H1 (cell line): ENCODE measurements at regions not wholly inside any gene's neighbourhood (a gene's known extent, or its start where the extent isn't known, plus 50 kb on each side); places are given as distances from the start of the nearest gene placed in this dataset.

ENCODE experiments used
- CTCF ChIA-PET: fragments of 300-600 bp; sonication (Branson Sonifier 250); formaldehyde crosslinking; loops from one replicate; lab custom pipeline; 2021; ENCODE audit not compliant: partially characterized antibody; lab: Charles Lee
- POLR2A ChIA-PET: fragments of 300-600 bp; sonication (Branson Sonifier 250); formaldehyde crosslinking; loops from one replicate; lab custom pipeline; 2021; ENCODE audit warnings: inconsistent platforms; ENCODE audit not compliant: partially characterized antibody; lab: Charles Lee
- DNase-seq, 2 experiments: peaks; one replicate each; pipeline versions ENCODE4 v3.0.0 to v3.0.0-alpha.2; 2010 to 2022; ENCODE audit warnings: low spot score in 2 of 2, low read depth in 1 of 2, mixed read lengths in 1 of 2
- FAIRE-seq: peaks from 2 replicates; lab custom pipeline; 2011; peaks lifted over from hg19 to GRCh38; lab: Jason Lieb, UNC
- H2AFZ ChIP-seq: 2 replicates; pipeline ENCODE4 v1.8.1; 2012; ENCODE audit warnings: low read length, inconsistent platforms
- H2AK5ac ChIP-seq: 2 replicates; pipeline ENCODE4 v1.6.1; 2013; ENCODE audit warnings: low read depth, low read length
- H2BK120ac ChIP-seq: replicated peaks from 2 replicates; pipeline ENCODE3; 2013; ENCODE audit warnings: low read depth, low read length, inconsistent platforms
- H2BK12ac ChIP-seq: 2 replicates; pipeline ENCODE4 v1.6.1; 2013; ENCODE audit warnings: low read depth, low read length
- H2BK15ac ChIP-seq: 2 replicates; pipeline ENCODE4 v1.6.1; 2013; ENCODE audit warnings: low read length
- H2BK20ac ChIP-seq: 2 replicates; pipeline ENCODE4 v1.6.1; 2013; ENCODE audit warnings: low read length
- H2BK5ac ChIP-seq: 2 replicates; pipeline ENCODE4 v1.6.1; 2013; ENCODE audit warnings: low read depth, low read length
- H3K14ac ChIP-seq: 2 replicates; pipeline ENCODE4 v1.6.1; 2013; ENCODE audit warnings: inconsistent platforms; ENCODE audit not compliant: insufficient read length
- H3K18ac ChIP-seq: 2 replicates; pipeline ENCODE4 v1.6.1; 2013; ENCODE audit warnings: low read length; ENCODE audit errors: extremely low read depth
- H3K23ac ChIP-seq: 2 replicates; pipeline ENCODE4 v1.6.1; 2013; ENCODE audit warnings: inconsistent platforms; ENCODE audit not compliant: insufficient read length
- H3K23me2 ChIP-seq: 2 replicates; pipeline ENCODE4 v1.6.1; 2013; ENCODE audit warnings: low read depth, low read length
- H3K27ac ChIP-seq: 2 replicates; pipeline ENCODE4 v1.6.1; 2011; ENCODE audit warnings: low read depth, low read length, inconsistent platforms
- H3K27me3 ChIP-seq, 4 experiments: replicated peaks in 1 of 4; 1 replicate in 1 of 4; 2 replicates in 3 of 4; pipeline versions ENCODE4 v1.6.1 to v1.8.1; 2011 to 2013; ENCODE audit warnings: low read length in 3 of 4, mild to moderate bottlenecking in 3 of 4, inconsistent platforms in 2 of 4, mixed read lengths in 2 of 4, moderate library complexity in 1 of 4; ENCODE audit not compliant: control insufficient read depth in 3 of 4, insufficient read depth in 3 of 4; ENCODE audit errors: extremely low read depth in 1 of 4
- H3K36me3 ChIP-seq, 4 experiments: 2 replicates each; pipeline versions ENCODE4 v1.6.1 to v1.8.1; 2011 to 2013; ENCODE audit warnings: mild to moderate bottlenecking in 4 of 4, low read length in 3 of 4, moderate library complexity in 2 of 4, control low read depth in 1 of 4, inconsistent platforms in 1 of 4; ENCODE audit not compliant: insufficient read depth in 4 of 4, control insufficient read depth in 2 of 4
- H3K4ac ChIP-seq: replicated peaks from 2 replicates; pipeline ENCODE3; 2013; ENCODE audit warnings: low read length, low read depth, mixed read lengths, inconsistent platforms; ENCODE audit not compliant: insufficient read length
- H3K4me1 ChIP-seq, 4 experiments: replicated peaks in 1 of 4; 1 replicate in 1 of 4; 2 replicates in 3 of 4; pipeline versions ENCODE4 v1.6.1 to v1.8.1; 2011 to 2013; ENCODE audit warnings: low read length in 3 of 4, inconsistent platforms in 2 of 4, mixed read lengths in 1 of 4; ENCODE audit not compliant: insufficient read depth in 4 of 4, control insufficient read depth in 3 of 4
- H3K4me2 ChIP-seq, 2 experiments: 2 replicates each; pipeline versions ENCODE4 v1.6.1 to v1.8.1; 2011 to 2013; ENCODE audit warnings: low read depth in 2 of 2, low read length in 2 of 2, control low read depth in 1 of 2, inconsistent platforms in 1 of 2, mild to moderate bottlenecking in 1 of 2; ENCODE audit not compliant: insufficient read depth in 1 of 2
- H3K4me3 ChIP-seq, 4 experiments: fragments of 200-600, 300-600 bp in 1 of 4; sonication (generic), shearing (Covaris generic), sonication (Bioruptor Twin) in 1 of 4; 2 replicates each; pipeline versions ENCODE4 v1.5.1 to v1.8.1; 2011 to 2016; ENCODE audit warnings: low read length in 4 of 4, low read depth in 3 of 4, control low read depth in 2 of 4, inconsistent platforms in 2 of 4, mild to moderate bottlenecking in 2 of 4, mixed read lengths in 1 of 4, moderate library complexity in 1 of 4; ENCODE audit not compliant: insufficient read depth in 2 of 4; ENCODE audit errors: extremely low read depth in 1 of 4
- H3K56ac ChIP-seq: replicated peaks from 2 replicates; pipeline ENCODE3; 2013; ENCODE audit warnings: low read depth, mild to moderate bottlenecking, mixed read lengths, low read length, inconsistent platforms; ENCODE audit not compliant: insufficient read length
- H3K79me1 ChIP-seq: 2 replicates; pipeline ENCODE4 v1.6.1; 2013; ENCODE audit warnings: low read depth, low read length, control low read depth
- H3K79me2 ChIP-seq, 2 experiments: 2 replicates each; pipeline versions ENCODE4 v1.6.1 to v1.8.1; 2012 to 2013; ENCODE audit warnings: low read length in 2 of 2, mild to moderate bottlenecking in 2 of 2, inconsistent platforms in 1 of 2; ENCODE audit not compliant: insufficient read depth in 2 of 2, control insufficient read depth in 1 of 2
- H3K9ac ChIP-seq, 4 experiments: replicated peaks in 1 of 4; 1 replicate in 1 of 4; 2 replicates in 3 of 4; pipeline versions ENCODE4 v1.6.1 to v1.8.1; 2011 to 2013; ENCODE audit warnings: low read depth in 3 of 4, low read length in 3 of 4, control low read depth in 2 of 4, mild to moderate bottlenecking in 2 of 4, moderate library complexity in 2 of 4, inconsistent platforms in 1 of 4; ENCODE audit errors: extremely low read depth in 1 of 4
- H3K9me3 ChIP-seq, 2 experiments: 2 replicates each; pipeline versions ENCODE4 v1.6.1 to v1.8.1; 2012 to 2013; ENCODE audit warnings: mild to moderate bottlenecking in 2 of 2, moderate library complexity in 2 of 2, control low read depth in 1 of 2, inconsistent platforms in 1 of 2, low read depth in 1 of 2, low read length in 1 of 2, mixed read lengths in 1 of 2; ENCODE audit not compliant: insufficient read depth in 2 of 2
- H4K20me1 ChIP-seq, 2 experiments: replicated peaks in 1 of 2; 2 replicates each; pipeline versions ENCODE3 to v1.8.1; 2011 to 2013; ENCODE audit warnings: inconsistent platforms in 2 of 2, low read length in 2 of 2, mild to moderate bottlenecking in 1 of 2; ENCODE audit not compliant: insufficient read depth in 2 of 2, control insufficient read depth in 1 of 2
- H4K5ac ChIP-seq: 2 replicates; pipeline ENCODE4 v1.6.1; 2013; ENCODE audit warnings: low read length, low read depth, mixed read lengths, inconsistent platforms; ENCODE audit not compliant: insufficient read length
- H4K8ac ChIP-seq: 2 replicates; pipeline ENCODE4 v1.8.0; 2013; ENCODE audit warnings: mild to moderate bottlenecking, moderate library complexity, low read length, inconsistent platforms; ENCODE audit not compliant: insufficient read depth; ENCODE audit errors: extremely low read depth
- H4K91ac ChIP-seq: replicated peaks from 2 replicates; pipeline ENCODE3; 2013; ENCODE audit warnings: low read length, mixed read lengths, inconsistent platforms; ENCODE audit not compliant: insufficient read length
- ASH2L ChIP-seq: fragments of 200-600, 300-600 bp; sonication (generic); IDR thresholded peaks from one replicate; pipeline ENCODE4 v1.7.1; 2017; ENCODE audit warnings: low read length
- BRCA1 ChIP-seq: IDR thresholded peaks from 2 replicates; pipeline ENCODE4 v1.6.1; 2012; ENCODE audit warnings: low read depth, low read length, improper control_type of control experiment
- CBX5 ChIP-seq: fragments of 300-800, 300-1000 bp; sonication (generic); IDR thresholded peaks from 2 replicates; pipeline ENCODE4 v1.7.1; 2016; ENCODE audit warnings: antibody characterized with exemption, low read length, low read depth
- CBX8 ChIP-seq: fragments of 300-800, 300-1000 bp; sonication (generic); IDR thresholded peaks from 2 replicates; pipeline ENCODE4 v1.7.1; 2016; ENCODE audit warnings: low read depth, low read length, borderline replicate concordance
- CHD1 ChIP-seq: IDR thresholded peaks from 2 replicates; pipeline ENCODE4 v1.6.1; 2012; ENCODE audit warnings: low read depth, low read length, improper control_type of control experiment
- GTF2F1 ChIP-seq: IDR thresholded peaks from 2 replicates; pipeline ENCODE4 v1.6.1; 2012; ENCODE audit warnings: low read depth, low read length, improper control_type of control experiment, borderline replicate concordance
- KDM1A ChIP-seq: fragments of 200-600, 300-600 bp; sonication (generic); IDR thresholded peaks from 2 replicates; pipeline ENCODE4 v1.7.1; 2016; ENCODE audit warnings: mild to moderate bottlenecking, low read length, borderline replicate concordance
- KDM5A ChIP-seq: fragments of 200-600 bp; IDR thresholded peaks from 2 replicates; pipeline ENCODE4 v1.7.1; 2012; ENCODE audit warnings: mild to moderate bottlenecking, low read length, inconsistent platforms, mixed read lengths
- NRF1 ChIP-seq: IDR thresholded peaks from 2 replicates; pipeline ENCODE4 v1.6.1; 2011; ENCODE audit warnings: mild to moderate bottlenecking, low read depth, low read length, improper control_type of control experiment
- POLR2A ChIP-seq, 2 experiments: IDR thresholded peaks; 1 replicate in 1 of 2; 2 replicates in 1 of 2; pipeline ENCODE4 v1.6.1; 2011; ENCODE audit warnings: low read depth in 2 of 2, low read length in 2 of 2, mild to moderate bottlenecking in 2 of 2; ENCODE audit errors: control extremely low read depth in 1 of 2
- RNF2 ChIP-seq: fragments of 200-900, 300-1000 bp; sonication (generic); IDR thresholded peaks from 2 replicates; pipeline ENCODE4 v1.7.1; 2016; ENCODE audit warnings: borderline replicate concordance, low read depth, mild to moderate bottlenecking, antibody characterized with exemption, low read length; ENCODE audit not compliant: poor library complexity, severe bottlenecking; ENCODE audit errors: missing control alignments
- RXRA ChIP-seq: IDR thresholded peaks from 2 replicates; pipeline ENCODE4 v1.6.1; 2011; ENCODE audit warnings: low read depth, mild to moderate bottlenecking, low read length, moderate library complexity; ENCODE audit not compliant: insufficient read depth
- SIN3A ChIP-seq, 2 experiments: IDR thresholded peaks in 1 of 2; conservative IDR thresholded peaks in 1 of 2; 2 replicates each; pipeline ENCODE4 v1.6.1; 2011 to 2012; ENCODE audit warnings: low read length in 2 of 2, improper control_type of control experiment in 1 of 2, low read depth in 1 of 2, mild to moderate bottlenecking in 1 of 2
- SP4 ChIP-seq: IDR thresholded peaks from 2 replicates; pipeline ENCODE4 v1.6.1; 2012; ENCODE audit warnings: low read length, inconsistent platforms
- SRF ChIP-seq: IDR thresholded peaks from 2 replicates; pipeline ENCODE4 v1.6.1; 2011; ENCODE audit warnings: mild to moderate bottlenecking, low read depth, low read length, moderate library complexity
- TAF1 ChIP-seq: IDR thresholded peaks from 2 replicates; pipeline ENCODE4 v1.6.1; 2011; ENCODE audit warnings: mild to moderate bottlenecking, low read depth, low read length
- YY1 ChIP-seq: IDR thresholded peaks from 2 replicates; pipeline ENCODE4 v1.6.1; 2011; ENCODE audit warnings: low read depth, mild to moderate bottlenecking, low read length
- WGBS, 2 experiments: shearing (Covaris generic) in 1 of 2; methylation state at CpG; one replicate each; pipeline versions ENCODE4 v1.1.6 to v1.1.7; 2013 to 2015; ENCODE audit warnings: low lambda C conversion rate in 2 of 2, mixed read lengths in 2 of 2, inconsistent platforms in 1 of 2, low coverage in 1 of 2, missing lambda C conversion rate in 1 of 2; ENCODE audit not compliant: insufficient replicate concordance in 2 of 2, insufficient coverage in 1 of 2, insufficient read length in 1 of 2; ENCODE audit errors: extremely low coverage in 1 of 2, missing lambda C conversion rate in 1 of 2; 5-methylcytosine and 5-hydroxymethylcytosine counted together

GRCh38 chr12:19938491-19938890 lies 429.8 kb upstream of the PDE3A start:
- Histone ChIP-seq H3K4me2 (no peak overlapping the region), H4K91ac (no peak overlapping the region), H3K9me3 (no peaks in the 10 kb centered on the region; a peak in 1 of 4 replicates), H3K27me3 (no peaks in the 10 kb centered on the region), H3K79me1 (no peaks in the 10 kb centered on the region), H3K27ac (no peak overlapping the region), H4K5ac (no peak overlapping the region), H2BK20ac (no peak overlapping the region), H3K14ac (no peak overlapping the region), H3K23me2 (no peaks in the 10 kb centered on the region; the same call in 1 of the 2 replicates), H2BK5ac (no peak overlapping the region), H2BK15ac (no peak overlapping the region), H2BK12ac (no peak overlapping the region), H3K36me3 (no peaks in the 10 kb centered on the region), H3K4me1 (no peaks in the 10 kb centered on the region), H3K56ac (no peak overlapping the region), H4K20me1 (no peaks in the 10 kb centered on the region), H2AFZ (no peak overlapping the region), H3K23ac (no peak overlapping the region), H2BK120ac (no peak overlapping the region), H3K18ac (no peak overlapping the region), H2AK5ac (no peak overlapping the region), H3K79me2 (no peaks in the 10 kb centered on the region), H3K9ac (no peak overlapping the region), H3K4ac (no peak overlapping the region), H4K8ac (no peak overlapping the region), H3K4me3 (no peak overlapping the region)
- FAIRE-seq (no peak), DNase-seq (no peak)
- 83% methylated on average over 1 of the region's 1 CpG; no CpG with 5 or more reads in 1 of the 2 experiments for WGBS, 2 experiments
- CTCF ChIA-PET, result no interaction called here
- POLR2A ChIA-PET, result no interaction called here
- TF ChIP-seq GTF2F1 (no peak), KDM1A (no peak), ASH2L (no peak), RXRA (no peak), YY1 (no peak), TAF1 (no peak), CBX8 (no peak), CBX5 (no peak), NRF1 (no peak), SIN3A (conservative IDR thresholded peaks at IDR 0.05 in 1 of 2, IDR thresholded peaks at IDR 0.05 in 1 of 2; ENCODE audit: low read depth in 1 of 2, low read length in 2 of 2) (no peak), SP4 (no peak), POLR2A (IDR thresholded peaks at IDR 0.05; ENCODE audit: control extremely low read depth in 1 of 2, low read depth in 2 of 2, low read length in 2 of 2) (no peak), SRF (no peak), RNF2 (no peak), KDM5A (no peak), BRCA1 (no peak), CHD1 (no peak)
